PC-9 (cell line): ENCODE measurements at regions not wholly inside any gene's neighbourhood (a gene's known extent, or its start where the extent isn't known, plus 50 kb on each side); places are given as distances from the start of the nearest gene placed in this dataset.

Source experiments
- BruUV-seq: library from RNA; stranded (reverse); fragments of 400-500 nt; replicated peaks from 2 replicates; lab custom pipeline; 2021; lab: Mats Ljungman, UMichigan
- CTCF ChIA-PET: fragments of 300-600 bp; sonication (Branson Sonifier 250); formaldehyde crosslinking; loops from one replicate; lab custom pipeline; 2022; ENCODE audit warnings: antibody characterized with exemption; lab: Charles Lee
- POLR2A ChIA-PET: fragments of 300-600 bp; sonication (Branson Sonifier 250); formaldehyde crosslinking; loops from one replicate; lab custom pipeline; 2022; ENCODE audit warnings: antibody characterized with exemption; ENCODE audit not compliant: unreplicated experiment; lab: Charles Lee
- DNase-seq, 2 experiments: peaks; one replicate each; pipeline versions ENCODE4 v3.0.0 to v3.0.0-alpha.2; 2015 to 2022; ENCODE audit warnings: mixed read lengths in 1 of 2
- H2AFZ ChIP-seq: fragments of 200-600 bp; sonication (generic); 2 replicates; pipeline ENCODE4 v1.8.1; 2017; ENCODE audit warnings: antibody characterized with exemption
- H3F3A ChIP-seq: fragments of 200-600 bp; sonication (generic); 2 replicates; pipeline ENCODE4 v1.8.1; 2017; ENCODE audit warnings: antibody characterized with exemption, mild to moderate bottlenecking, low read depth; ENCODE audit not compliant: insufficient read depth
- H3K27ac ChIP-seq: fragments of 200-600 bp; sonication (generic); 2 replicates; pipeline ENCODE4 v1.6.1; 2016; ENCODE audit warnings: mixed run types
- H3K27me3 ChIP-seq: fragments of 200-600 bp; sonication (generic); 2 replicates; pipeline ENCODE4 v1.6.1; 2016; ENCODE audit warnings: low read depth, mixed run types; ENCODE audit not compliant: insufficient read depth
- H3K36me3 ChIP-seq: fragments of 200-600 bp; sonication (generic); 2 replicates; pipeline ENCODE4 v1.6.1; 2016; ENCODE audit warnings: low read depth, mixed run types
- H3K4me1 ChIP-seq: fragments of 200-600 bp; sonication (generic); replicated peaks from 2 replicates; pipeline ENCODE4 v1.6.1; 2016; ENCODE audit warnings: mixed run types; ENCODE audit not compliant: insufficient read depth
- H3K4me2 ChIP-seq: fragments of 200-600 bp; sonication (generic); 2 replicates; pipeline ENCODE4 v1.6.1; 2017; ENCODE audit warnings: mixed run types
- H3K4me3 ChIP-seq: fragments of 200-600 bp; sonication (generic); 2 replicates; pipeline ENCODE4 v1.6.1; 2016; ENCODE audit warnings: mixed run types
- H3K79me2 ChIP-seq: fragments of 200-600 bp; sonication (generic); 2 replicates; pipeline ENCODE4 v1.6.1; 2017; ENCODE audit warnings: low read depth, mixed run types
- H3K9me2 ChIP-seq: fragments of 200-600 bp; sonication (generic); 2 replicates; pipeline ENCODE4 v1.8.1; 2017; ENCODE audit warnings: mild to moderate bottlenecking; ENCODE audit not compliant: insufficient read depth
- H3K9me3 ChIP-seq: fragments of 200-600 bp; sonication (generic); 2 replicates; pipeline ENCODE4 v1.8.1; 2016; ENCODE audit warnings: low read depth; ENCODE audit not compliant: insufficient read depth
- H4K20me1 ChIP-seq: fragments of 200-600 bp; sonication (generic); 2 replicates; pipeline ENCODE4 v1.8.1; 2017; ENCODE audit not compliant: insufficient read depth
- EZH2 ChIP-seq: fragments of 200-600 bp; sonication (generic); IDR thresholded peaks from 2 replicates; pipeline ENCODE4 v1.8.0; 2017; ENCODE audit warnings: antibody characterized with exemption, low read depth
- intact Hi-C: fragments of 100-400 bp; cut with micrococcal nuclease; formaldehyde crosslinking; loops from one replicate; pipeline ENCODE4 v1.10.0; 2022; ENCODE audit not compliant: unreplicated experiment
- TF ChIP-seq, protein P1 (sequence below): fragments of 200-600 bp; sonication (generic); conservative IDR thresholded peaks from 2 replicates; pipeline ENCODE4 v1.6.1; 2017; ENCODE audit warnings: mixed run types, antibody characterized with exemption, mild to moderate bottlenecking, moderate library complexity

DNA sequence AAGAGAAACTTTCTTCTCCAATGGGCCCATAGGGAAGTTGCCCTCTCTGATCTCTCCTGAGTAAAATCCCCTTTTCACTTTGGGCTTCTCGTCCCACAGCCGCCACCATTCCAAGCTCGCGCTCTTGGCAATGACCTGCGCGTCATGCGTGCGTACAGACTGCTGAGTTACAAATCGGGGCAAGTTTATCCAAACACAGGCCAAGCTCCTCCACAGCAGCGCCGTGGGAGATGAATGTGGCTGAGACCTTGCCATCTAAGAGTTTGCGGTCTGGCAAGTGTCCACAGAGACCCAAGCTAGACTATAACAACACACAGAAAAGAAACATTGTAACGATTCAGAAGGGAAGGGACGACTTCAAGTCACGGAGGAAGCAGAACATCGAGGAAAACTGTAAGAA, 116.3 kb upstream of the SOD1 start:
- TF ChIP-seq, protein P1, sequence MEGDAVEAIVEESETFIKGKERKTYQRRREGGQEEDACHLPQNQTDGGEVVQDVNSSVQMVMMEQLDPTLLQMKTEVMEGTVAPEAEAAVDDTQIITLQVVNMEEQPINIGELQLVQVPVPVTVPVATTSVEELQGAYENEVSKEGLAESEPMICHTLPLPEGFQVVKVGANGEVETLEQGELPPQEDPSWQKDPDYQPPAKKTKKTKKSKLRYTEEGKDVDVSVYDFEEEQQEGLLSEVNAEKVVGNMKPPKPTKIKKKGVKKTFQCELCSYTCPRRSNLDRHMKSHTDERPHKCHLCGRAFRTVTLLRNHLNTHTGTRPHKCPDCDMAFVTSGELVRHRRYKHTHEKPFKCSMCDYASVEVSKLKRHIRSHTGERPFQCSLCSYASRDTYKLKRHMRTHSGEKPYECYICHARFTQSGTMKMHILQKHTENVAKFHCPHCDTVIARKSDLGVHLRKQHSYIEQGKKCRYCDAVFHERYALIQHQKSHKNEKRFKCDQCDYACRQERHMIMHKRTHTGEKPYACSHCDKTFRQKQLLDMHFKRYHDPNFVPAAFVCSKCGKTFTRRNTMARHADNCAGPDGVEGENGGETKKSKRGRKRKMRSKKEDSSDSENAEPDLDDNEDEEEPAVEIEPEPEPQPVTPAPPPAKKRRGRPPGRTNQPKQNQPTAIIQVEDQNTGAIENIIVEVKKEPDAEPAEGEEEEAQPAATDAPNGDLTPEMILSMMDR = no peak
- no peak for TF ChIP-seq EZH2
- Histone ChIP-seq H3K9me3 (no peaks in the 10 kb centered on the region), H3K27me3 (no peaks in the 10 kb centered on the region), H3K79me2 (no peaks in the 10 kb centered on the region), H3K4me2 (no peak overlapping the region), H3K36me3 (no peaks in the 10 kb centered on the region), H2AFZ (no peak overlapping the region), H3K4me3 (no peak overlapping the region), H4K20me1 (no peaks in the 10 kb centered on the region), H3K27ac (no peak overlapping the region), H3K4me1 (no peaks in the 10 kb centered on the region), H3F3A (no peaks in the 10 kb centered on the region), H3K9me2 (no peaks in the 10 kb centered on the region)
- DNase-seq = no peak
- intact Hi-C loops = no loop called here
- CTCF ChIA-PET = no interaction called here
- POLR2A ChIA-PET = no interaction called here
- no TSS peak for BruUV-seq

GRCh38 chr21:31538816-31539215, 120.7 kb upstream of the SOD1 start:
- H3K27ac ChIP-seq = no peak overlapping the region
- H3K4me1 ChIP-seq = no peaks in the 10 kb centered on the region
- TF ChIP-seq EZH2 = no peak
- TF ChIP-seq, protein P1 = no peak
- intact Hi-C loops = no loop called here
- no peaks in the 10 kb centered on the region for H3K9me2 ChIP-seq
- ChIA-PET CTCF (interaction anchor here (0.7 kb wide), 1 partner anchor 264 kb away, joined by 4 read pairs; no protein-coding TSS in a partner anchor), POLR2A (no interaction called here)
- no peaks in the 10 kb centered on the region for H3K9me3 ChIP-seq
- no peak for DNase-seq
- no TSS peak for BruUV-seq
- H3K4me3 ChIP-seq = no peak overlapping the region
- H3K79me2 ChIP-seq = no peaks in the 10 kb centered on the region
- no peaks in the 10 kb centered on the region for H3K27me3 ChIP-seq
- no peaks in the 10 kb centered on the region for H3K36me3 ChIP-seq
- H4K20me1 ChIP-seq = no peaks in the 10 kb centered on the region
- no peaks in the 10 kb centered on the region for H3F3A ChIP-seq
- no peak overlapping the region for H2AFZ ChIP-seq
- H3K4me2 ChIP-seq = no peak overlapping the region

GRCh38 chr21:31537872-31538576, 121.5 kb upstream of the SOD1 start:
- no peaks in the 10 kb centered on the region for H3K9me2 ChIP-seq
- POLR2A ChIA-PET = no interaction called here
- no peak overlapping the region for H3K4me2 ChIP-seq
- no peak for DNase-seq
- CTCF ChIA-PET = no interaction called here
- no peaks in the 10 kb centered on the region for H3K79me2 ChIP-seq
- H2AFZ ChIP-seq = no peak overlapping the region
- no peaks in the 10 kb centered on the region for H4K20me1 ChIP-seq
- no peaks in the 10 kb centered on the region for H3K27me3 ChIP-seq
- intact Hi-C loops = no loop called here
- no peak overlapping the region for H3K4me3 ChIP-seq
- H3K4me1 ChIP-seq = no peaks in the 10 kb centered on the region
- TF ChIP-seq EZH2 = no peak
- TF ChIP-seq, protein P1 = no peak
- no TSS peak for BruUV-seq
- H3K27ac ChIP-seq = no peak overlapping the region
- no peaks in the 10 kb centered on the region for H3K9me3 ChIP-seq
- no peaks in the 10 kb centered on the region for H3K36me3 ChIP-seq
- no peaks in the 10 kb centered on the region for H3F3A ChIP-seq
